HL-60 (cell line): ENCODE measurements at regions not wholly inside any gene's neighbourhood (a gene's known extent, or its start where the extent isn't known, plus 50 kb on each side); places are given as distances from the start of the nearest gene placed in this dataset.

Source experiments
- CTCF ChIP-seq: IDR thresholded peaks from one replicate; pipeline ENCODE4 v1.5.1; 2011; ENCODE audit warnings: low read length, control low read depth, inconsistent platforms; ENCODE audit not compliant: insufficient read depth
- REST ChIP-seq: IDR thresholded peaks from 2 replicates; pipeline ENCODE4 v1.6.1; 2012; ENCODE audit warnings: low read depth; ENCODE audit not compliant: insufficient replicate concordance

- no peak for TF ChIP-seq CTCF
- TF ChIP-seq REST: no peak
These were observed 274.9 kb downstream of the HAO1 start for GRCh38 chr20:7665376-7665775.
